GM12801 (cell line): ENCODE measurements at regions not wholly inside any gene's neighbourhood (a gene's known extent, or its start where the extent isn't known, plus 50 kb on each side); places are given as distances from the start of the nearest gene placed in this dataset.

ENCODE experiments used
- TF ChIP-seq, protein P1 (sequence below): IDR thresholded peaks from one replicate; pipeline ENCODE4 v1.5.1; 2011; ENCODE audit warnings: control low read depth; ENCODE audit not compliant: insufficient read length; ENCODE audit errors: extremely low read depth

DNA sequence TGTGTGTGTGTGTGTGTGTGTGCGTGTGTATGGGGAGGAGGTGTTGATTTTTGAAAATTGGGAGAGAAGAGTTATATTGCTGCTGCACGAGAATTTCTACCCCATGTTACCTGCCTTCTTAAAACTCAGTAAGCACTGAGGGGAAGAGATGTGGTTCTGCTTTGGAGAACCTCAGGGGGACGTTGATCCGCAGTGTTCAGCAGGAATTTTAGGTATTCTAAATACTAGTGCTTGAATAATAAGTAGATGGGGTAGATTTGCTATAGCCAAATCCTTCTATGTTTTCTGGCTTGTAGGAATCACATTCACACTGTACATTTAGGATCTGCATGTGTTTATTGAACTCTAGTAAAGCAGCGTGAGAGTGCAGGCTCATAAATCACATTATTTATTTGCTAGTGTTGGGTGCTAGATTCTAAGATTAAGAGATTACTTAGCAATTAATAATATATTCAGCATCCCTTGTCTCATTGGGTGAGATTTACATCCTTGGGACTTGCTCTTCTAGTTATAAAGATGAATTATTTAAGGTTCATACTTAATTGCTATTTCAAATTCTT, 268.1 kb downstream of the MFSD1 start:
- TF ChIP-seq, protein P1, sequence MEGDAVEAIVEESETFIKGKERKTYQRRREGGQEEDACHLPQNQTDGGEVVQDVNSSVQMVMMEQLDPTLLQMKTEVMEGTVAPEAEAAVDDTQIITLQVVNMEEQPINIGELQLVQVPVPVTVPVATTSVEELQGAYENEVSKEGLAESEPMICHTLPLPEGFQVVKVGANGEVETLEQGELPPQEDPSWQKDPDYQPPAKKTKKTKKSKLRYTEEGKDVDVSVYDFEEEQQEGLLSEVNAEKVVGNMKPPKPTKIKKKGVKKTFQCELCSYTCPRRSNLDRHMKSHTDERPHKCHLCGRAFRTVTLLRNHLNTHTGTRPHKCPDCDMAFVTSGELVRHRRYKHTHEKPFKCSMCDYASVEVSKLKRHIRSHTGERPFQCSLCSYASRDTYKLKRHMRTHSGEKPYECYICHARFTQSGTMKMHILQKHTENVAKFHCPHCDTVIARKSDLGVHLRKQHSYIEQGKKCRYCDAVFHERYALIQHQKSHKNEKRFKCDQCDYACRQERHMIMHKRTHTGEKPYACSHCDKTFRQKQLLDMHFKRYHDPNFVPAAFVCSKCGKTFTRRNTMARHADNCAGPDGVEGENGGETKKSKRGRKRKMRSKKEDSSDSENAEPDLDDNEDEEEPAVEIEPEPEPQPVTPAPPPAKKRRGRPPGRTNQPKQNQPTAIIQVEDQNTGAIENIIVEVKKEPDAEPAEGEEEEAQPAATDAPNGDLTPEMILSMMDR: no peak

DNA sequence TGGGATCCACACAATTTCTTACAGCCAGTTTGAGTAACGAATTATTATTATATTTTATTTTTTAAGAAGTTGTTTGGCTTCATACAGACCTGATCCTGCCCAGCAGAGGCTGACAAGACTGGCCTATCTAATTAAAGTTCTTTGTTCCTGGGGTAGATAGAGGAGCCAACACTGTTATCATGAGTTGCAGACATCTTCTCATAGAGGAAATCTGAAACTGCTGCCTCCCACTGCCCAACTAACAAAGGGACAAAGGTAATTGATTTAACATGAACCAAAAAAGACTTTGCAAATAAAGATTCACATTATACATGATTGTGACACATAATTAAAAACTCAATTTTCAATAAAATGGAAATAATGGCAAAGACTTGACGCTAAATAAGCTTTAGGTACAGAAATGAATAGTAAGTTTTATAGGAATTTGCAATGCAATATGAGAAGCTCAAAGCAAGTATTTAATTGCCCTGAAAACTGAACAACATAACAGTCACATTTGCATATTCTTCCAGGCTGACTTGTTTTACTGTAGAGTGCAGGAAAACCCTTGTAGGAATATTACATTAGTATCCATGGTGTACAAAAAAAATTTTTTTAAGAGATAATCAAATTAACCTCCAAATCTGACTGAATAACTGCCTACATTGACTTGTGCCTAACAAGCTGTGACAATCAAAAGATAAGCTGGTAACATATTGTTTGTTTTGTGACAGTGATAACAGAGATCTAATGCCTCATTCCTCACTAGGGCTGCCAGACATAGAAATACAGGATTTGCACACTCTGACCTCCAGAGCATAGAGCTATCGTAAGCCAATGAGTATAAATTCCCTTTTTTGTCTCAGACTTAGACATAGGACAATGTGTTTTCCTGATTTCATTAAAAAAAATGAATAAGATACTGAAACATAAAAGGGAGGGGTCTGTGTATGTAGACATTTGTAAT, 273.2 kb downstream of the MFSD1 start:
- TF ChIP-seq, protein P1: no peak

DNA sequence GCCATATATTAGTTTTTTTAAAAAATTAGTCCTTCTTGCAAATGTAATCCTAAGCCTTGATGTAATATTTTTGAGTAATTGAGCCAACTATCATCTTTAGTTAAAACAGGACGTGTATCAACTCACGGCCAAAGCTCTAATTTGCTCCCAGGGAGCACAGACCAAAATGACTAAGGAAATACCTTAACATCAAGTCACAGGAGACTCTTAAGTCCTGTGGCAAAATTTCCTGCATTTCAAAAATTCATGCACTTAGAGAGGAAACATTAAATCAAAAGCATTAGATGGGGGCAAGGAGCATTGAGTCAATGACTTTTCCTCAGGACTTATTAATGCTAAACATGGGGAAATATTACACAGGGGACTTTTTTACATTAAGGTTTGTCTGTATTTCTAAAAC, 276.0 kb downstream of the MFSD1 start:
- TF ChIP-seq, protein P1: no peak

DNA sequence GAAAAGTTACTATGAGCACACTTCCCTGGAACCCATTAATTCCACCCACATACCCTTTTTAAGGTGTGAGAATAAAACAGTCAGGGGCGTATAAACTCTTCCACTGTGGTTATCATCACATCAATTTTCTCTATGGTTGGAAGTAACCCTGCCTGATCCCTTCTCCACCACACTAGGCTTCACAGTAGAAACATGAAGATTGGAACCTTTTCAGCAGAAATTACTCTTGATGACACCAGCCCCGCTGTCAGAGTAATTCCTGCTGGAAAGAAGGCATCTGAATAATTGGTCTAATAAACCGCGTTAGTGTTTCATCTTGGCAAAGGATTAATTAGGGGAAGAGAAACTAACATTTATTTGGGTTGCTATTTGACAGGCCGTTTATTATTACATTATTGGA, 278.4 kb downstream of the MFSD1 start:
- TF ChIP-seq, protein P1: no peak

DNA sequence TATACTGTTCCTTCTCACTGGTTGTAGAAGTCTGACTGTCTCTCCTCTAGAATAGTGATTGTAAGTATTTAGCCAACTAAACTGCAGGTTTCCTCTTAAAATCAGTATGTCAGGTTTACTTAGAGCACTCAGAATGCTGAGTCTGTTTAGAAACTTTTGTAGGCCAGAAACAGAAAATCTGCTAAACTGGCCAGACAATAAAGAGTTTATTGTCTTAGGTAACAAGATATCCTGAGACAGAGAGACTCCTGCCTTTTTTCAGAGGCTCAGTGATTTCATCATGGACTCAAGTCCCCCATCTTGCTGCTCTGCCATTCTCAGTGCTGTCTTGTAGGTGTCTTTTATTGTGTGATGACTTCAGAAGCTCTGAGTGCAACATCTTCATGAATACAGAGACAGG, 279.0 kb downstream of the MFSD1 start:
- TF ChIP-seq, protein P1: no peak

DNA sequence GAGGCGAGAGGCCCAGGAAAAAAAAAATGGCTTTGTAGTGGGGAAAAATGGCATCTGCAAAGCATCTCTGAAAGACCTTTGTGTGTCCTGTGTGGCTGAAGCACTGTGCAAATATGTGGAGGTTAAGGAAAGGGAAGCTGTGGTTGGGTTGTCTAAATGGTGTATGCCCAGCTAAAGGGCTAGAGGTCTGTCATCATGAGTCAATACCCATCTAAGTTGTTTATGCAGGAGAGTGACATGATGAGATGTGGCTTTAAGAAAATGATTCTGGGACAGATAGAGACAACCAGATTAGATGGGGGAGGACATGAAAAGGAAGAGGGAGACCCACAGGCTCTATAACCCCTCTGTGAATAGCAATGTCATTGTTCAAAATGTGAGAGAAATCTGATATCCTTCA, 280.7 kb downstream of the MFSD1 start:
- TF ChIP-seq, protein P1: no peak

DNA sequence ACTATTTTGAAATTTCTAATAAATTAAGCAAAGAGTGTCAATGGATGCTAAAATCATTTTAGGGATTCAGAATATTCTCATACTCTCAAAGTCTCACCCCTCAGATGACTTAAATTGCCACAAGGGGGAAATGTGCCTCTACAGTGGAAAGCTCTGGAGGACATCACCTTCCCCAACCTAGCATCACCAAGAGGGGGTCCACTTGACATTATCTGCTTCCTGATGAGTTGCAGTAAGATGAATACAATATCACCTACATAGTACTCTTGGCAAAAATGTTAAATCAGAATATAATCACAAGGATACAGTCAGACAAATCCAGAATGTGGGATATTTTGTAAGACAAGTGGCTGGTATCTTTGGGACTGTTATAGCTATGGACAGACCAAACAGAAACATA, 290.1 kb downstream of the MFSD1 start:
- TF ChIP-seq, protein P1: no peak
